ENCODE measurements at regions not wholly inside any gene's neighbourhood (a gene's known extent, or its start where the extent isn't known, plus 50 kb on each side); places are given as distances from the start of the nearest gene placed in this dataset.

DNA sequence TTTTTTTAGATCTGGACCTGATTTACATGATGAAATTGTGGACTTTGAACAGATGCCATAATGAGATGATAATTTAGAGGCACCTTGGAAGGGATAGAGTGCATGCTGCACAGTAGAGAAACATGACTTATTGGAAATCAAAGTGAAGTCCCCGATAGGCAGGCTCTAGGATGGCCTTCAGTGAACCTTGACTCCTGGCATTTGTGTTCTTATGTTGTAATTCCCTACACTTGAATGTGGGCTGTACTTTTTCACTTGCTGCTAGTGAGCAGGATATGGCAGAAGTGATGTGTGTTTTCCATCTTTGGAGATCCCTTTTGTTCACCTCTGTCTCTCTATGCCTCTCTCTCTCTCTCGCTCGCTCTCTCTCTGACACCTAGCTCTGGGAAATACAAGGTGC lies 1614.6 kb downstream of the PCDH9 start:
- Histone ChIP-seq H3K9me3 (ENCODE audit: insufficient read depth, low read depth, low read length) (no peaks in the 10 kb centered on the region), H3K27ac (ENCODE audit: low read depth, low read length) (no peak overlapping the region), H3K4me2 (ENCODE audit: low read length) (no peak overlapping the region), H3K4me1 (ENCODE audit: insufficient read depth, low read length) (no peaks in the 10 kb centered on the region), H2AFZ (ENCODE audit: low read depth, low read length) (no peak overlapping the region), H3K79me2 (ENCODE audit: insufficient read depth, low read length) (no peaks in the 10 kb centered on the region), H3K4me3 (ENCODE audit: insufficient read depth, low read depth, low read length) (no peak overlapping the region), H3K36me3 (ENCODE audit: insufficient read depth, low read length) (no peaks in the 10 kb centered on the region), H3K9ac (ENCODE audit: low read length) (no peak overlapping the region), H3K27me3 (ENCODE audit: insufficient read depth, low read length) (no peaks in the 10 kb centered on the region), H4K20me1 (ENCODE audit: insufficient read depth, low read length) (no peaks in the 10 kb centered on the region)
- Mint-ChIP-seq H3K4me3 (ENCODE audit: unreplicated experiment) (no peak overlapping the region), H3K4me1 (ENCODE audit: low read depth, unreplicated experiment) (no peaks in the 10 kb centered on the region), H3K27me3 (ENCODE audit: low read depth, unreplicated experiment) (no peaks in the 10 kb centered on the region), H3K9me3 (ENCODE audit: unreplicated experiment) (peaks cover 3% of the 10 kb centered on the region), H3K36me3 (ENCODE audit: low read depth, unreplicated experiment) (no peaks in the 10 kb centered on the region), H3K27ac (ENCODE audit: unreplicated experiment) (no peak overlapping the region)
- FAIRE-seq, result no peak
- TF ChIP-seq EZH2 (IDR thresholded peaks at IDR 0.05; ENCODE audit: insufficient read depth, low read length), result no peak
- TF ChIP-seq, protein P1, sequence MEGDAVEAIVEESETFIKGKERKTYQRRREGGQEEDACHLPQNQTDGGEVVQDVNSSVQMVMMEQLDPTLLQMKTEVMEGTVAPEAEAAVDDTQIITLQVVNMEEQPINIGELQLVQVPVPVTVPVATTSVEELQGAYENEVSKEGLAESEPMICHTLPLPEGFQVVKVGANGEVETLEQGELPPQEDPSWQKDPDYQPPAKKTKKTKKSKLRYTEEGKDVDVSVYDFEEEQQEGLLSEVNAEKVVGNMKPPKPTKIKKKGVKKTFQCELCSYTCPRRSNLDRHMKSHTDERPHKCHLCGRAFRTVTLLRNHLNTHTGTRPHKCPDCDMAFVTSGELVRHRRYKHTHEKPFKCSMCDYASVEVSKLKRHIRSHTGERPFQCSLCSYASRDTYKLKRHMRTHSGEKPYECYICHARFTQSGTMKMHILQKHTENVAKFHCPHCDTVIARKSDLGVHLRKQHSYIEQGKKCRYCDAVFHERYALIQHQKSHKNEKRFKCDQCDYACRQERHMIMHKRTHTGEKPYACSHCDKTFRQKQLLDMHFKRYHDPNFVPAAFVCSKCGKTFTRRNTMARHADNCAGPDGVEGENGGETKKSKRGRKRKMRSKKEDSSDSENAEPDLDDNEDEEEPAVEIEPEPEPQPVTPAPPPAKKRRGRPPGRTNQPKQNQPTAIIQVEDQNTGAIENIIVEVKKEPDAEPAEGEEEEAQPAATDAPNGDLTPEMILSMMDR (IDR thresholded peaks at IDR 0.05; ENCODE audit: insufficient read depth, low read depth, low read length), result no peak
- DNase-seq (ENCODE audit: low read depth), result no peak

DNA sequence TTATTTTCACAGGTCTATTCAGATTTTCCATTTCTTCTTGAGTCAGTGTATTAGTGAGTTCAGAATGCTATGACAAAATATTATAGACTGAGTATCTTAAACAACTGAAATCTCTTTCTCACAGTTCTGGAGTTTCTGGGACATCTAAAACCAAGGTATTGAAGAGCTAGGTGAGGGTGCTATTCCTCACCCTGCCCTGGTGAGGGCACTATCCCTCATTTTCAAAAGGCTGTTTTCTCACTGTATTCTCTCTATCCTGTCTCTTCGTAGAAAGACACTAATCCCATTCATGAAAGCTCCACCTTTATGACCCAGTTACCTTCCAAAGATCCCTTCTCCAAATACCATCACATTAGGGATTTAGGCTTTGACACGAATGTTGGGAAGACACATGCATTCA lies 1617.1 kb downstream of the PCDH9 start:
- no peak overlapping the region for H3K4me3 ChIP-seq (ENCODE audit: insufficient read depth, low read depth, low read length)
- TF ChIP-seq EZH2 (IDR thresholded peaks at IDR 0.05; ENCODE audit: insufficient read depth, low read length), result no peak
- TF ChIP-seq, protein P1 (IDR thresholded peaks at IDR 0.05; ENCODE audit: insufficient read depth, low read depth, low read length), result no peak
- H3K79me2 ChIP-seq (ENCODE audit: insufficient read depth, low read length), result no peaks in the 10 kb centered on the region
- H3K27me3 ChIP-seq (ENCODE audit: insufficient read depth, low read length), result no peaks in the 10 kb centered on the region
- Mint-ChIP-seq H3K27me3 (ENCODE audit: low read depth, unreplicated experiment) (no peaks in the 10 kb centered on the region), H3K36me3 (ENCODE audit: low read depth, unreplicated experiment) (no peaks in the 10 kb centered on the region), H3K9me3 (ENCODE audit: unreplicated experiment) (peaks cover 3% of the 10 kb centered on the region), H3K4me3 (ENCODE audit: unreplicated experiment) (no peak overlapping the region), H3K27ac (ENCODE audit: unreplicated experiment) (no peak overlapping the region), H3K4me1 (ENCODE audit: low read depth, unreplicated experiment) (no peaks in the 10 kb centered on the region)
- no peak for FAIRE-seq
- no peaks in the 10 kb centered on the region for H3K9me3 ChIP-seq (ENCODE audit: insufficient read depth, low read depth, low read length)
- DNase-seq (ENCODE audit: low read depth), result no peak
- no peak overlapping the region for H3K9ac ChIP-seq (ENCODE audit: low read length)
- H4K20me1 ChIP-seq (ENCODE audit: insufficient read depth, low read length), result no peaks in the 10 kb centered on the region
- no peak overlapping the region for H2AFZ ChIP-seq (ENCODE audit: low read depth, low read length)
- H3K4me1 ChIP-seq (ENCODE audit: insufficient read depth, low read length), result no peaks in the 10 kb centered on the region
- no peak overlapping the region for H3K27ac ChIP-seq (ENCODE audit: low read depth, low read length)
- H3K36me3 ChIP-seq (ENCODE audit: insufficient read depth, low read length), result no peaks in the 10 kb centered on the region
- H3K4me2 ChIP-seq (ENCODE audit: low read length), result no peak overlapping the region

DNA sequence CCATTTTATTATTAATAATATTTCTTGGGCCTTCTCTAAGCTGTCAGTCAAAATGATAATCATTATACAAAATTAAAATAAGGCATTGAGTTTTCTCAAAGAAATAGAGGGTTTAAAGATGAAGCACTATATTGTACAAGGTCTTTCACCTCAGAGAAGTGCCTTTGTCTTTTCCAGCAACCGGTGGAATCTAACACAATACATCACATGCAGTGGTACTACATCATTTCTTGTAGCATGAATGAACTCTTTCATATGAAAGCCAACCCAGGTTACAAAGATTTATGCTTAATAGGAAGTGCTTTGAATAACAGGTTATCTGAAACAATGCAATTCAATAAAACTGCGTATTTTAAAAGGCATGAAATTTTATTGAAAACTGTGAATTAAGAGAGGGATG lies 1620.8 kb downstream of the PCDH9 start:
- TF ChIP-seq EZH2 (IDR thresholded peaks at IDR 0.05; ENCODE audit: insufficient read depth, low read length), result no peak
- TF ChIP-seq, protein P1 (IDR thresholded peaks at IDR 0.05; ENCODE audit: insufficient read depth, low read depth, low read length), result no peak
- Histone ChIP-seq H3K4me1 (ENCODE audit: insufficient read depth, low read length) (no peaks in the 10 kb centered on the region), H3K79me2 (ENCODE audit: insufficient read depth, low read length) (no peaks in the 10 kb centered on the region), H3K9ac (ENCODE audit: low read length) (no peak overlapping the region), H3K4me3 (ENCODE audit: insufficient read depth, low read depth, low read length) (no peak overlapping the region), H4K20me1 (ENCODE audit: insufficient read depth, low read length) (no peaks in the 10 kb centered on the region), H3K36me3 (ENCODE audit: insufficient read depth, low read length) (no peaks in the 10 kb centered on the region), H2AFZ (ENCODE audit: low read depth, low read length) (no peak overlapping the region), H3K4me2 (ENCODE audit: low read length) (no peak overlapping the region), H3K9me3 (ENCODE audit: insufficient read depth, low read depth, low read length) (no peaks in the 10 kb centered on the region), H3K27ac (ENCODE audit: low read depth, low read length) (no peak overlapping the region), H3K27me3 (ENCODE audit: insufficient read depth, low read length) (no peaks in the 10 kb centered on the region)
- Mint-ChIP-seq H3K27ac (ENCODE audit: unreplicated experiment) (no peak overlapping the region), H3K4me1 (ENCODE audit: low read depth, unreplicated experiment) (no peaks in the 10 kb centered on the region), H3K4me3 (ENCODE audit: unreplicated experiment) (no peak overlapping the region), H3K9me3 (ENCODE audit: unreplicated experiment) (peaks cover 3% of the 10 kb centered on the region), H3K36me3 (ENCODE audit: low read depth, unreplicated experiment) (no peaks in the 10 kb centered on the region), H3K27me3 (ENCODE audit: low read depth, unreplicated experiment) (no peaks in the 10 kb centered on the region)
- FAIRE-seq, result no peak
- DNase-seq (ENCODE audit: low read depth), result no peak

All from astrocyte (in vitro differentiated cells and primary cell).